ENCODE measurements at regions not wholly inside any gene's neighbourhood (a gene's known extent, or its start where the extent isn't known, plus 50 kb on each side); places are given as distances from the start of the nearest gene placed in this dataset.

GRCh38 chr15:79769069-79769481, 127.7 kb downstream of the MTHFS start:
- H3K4me1 ChIP-seq: no peaks in the 10 kb centered on the region
- no peaks in the 10 kb centered on the region for H3K9me3 ChIP-seq
- H3K27me3 ChIP-seq: no peaks in the 10 kb centered on the region
- intact Hi-C loops (cut with DNase I; ENCODE audit: low total_unique reads): no loop called here
- TF ChIP-seq POLR2A (IDR thresholded peaks at IDR 0.05) (no peak), CTCF (IDR thresholded peaks at IDR 0.05) (no peak)
- H3K27ac ChIP-seq: no peak overlapping the region
- H3K4me3 ChIP-seq: no peak overlapping the region
- DNase-seq: no peak
- H3K36me3 ChIP-seq: no peaks in the 10 kb centered on the region

GRCh38 chr15:79769933-79770759, 126.7 kb downstream of the MTHFS start:
- Histone ChIP-seq H3K9me3 (no peaks in the 10 kb centered on the region), H3K4me3 (no peak overlapping the region), H3K36me3 (no peaks in the 10 kb centered on the region), H3K27ac (no peak overlapping the region), H3K27me3 (no peaks in the 10 kb centered on the region), H3K4me1 (no peaks in the 10 kb centered on the region)
- intact Hi-C loops (cut with DNase I; ENCODE audit: low total_unique reads): no loop called here
- no peak for DNase-seq
- TF ChIP-seq CTCF (IDR thresholded peaks at IDR 0.05) (no peak), POLR2A (IDR thresholded peaks at IDR 0.05) (no peak)

- no peaks in the 10 kb centered on the region for H3K27me3 ChIP-seq
- H3K36me3 ChIP-seq: no peaks in the 10 kb centered on the region
- no peak for DNase-seq
- no peaks in the 10 kb centered on the region for H3K9me3 ChIP-seq
- H3K27ac ChIP-seq: no peak overlapping the region
- TF ChIP-seq POLR2A (IDR thresholded peaks at IDR 0.05) (no peak), CTCF (IDR thresholded peaks at IDR 0.05) (no peak)
- H3K4me1 ChIP-seq: no peaks in the 10 kb centered on the region
- intact Hi-C loops (cut with DNase I; ENCODE audit: low total_unique reads): no loop called here
- H3K4me3 ChIP-seq: no peak overlapping the region
These were observed 123.7 kb downstream of the MTHFS start for GRCh38 chr15:79773128-79773527.

GRCh38 chr15:79775821-79776220, 121.0 kb downstream of the MTHFS start:
- Histone ChIP-seq H3K36me3 (no peaks in the 10 kb centered on the region), H3K4me1 (no peaks in the 10 kb centered on the region), H3K4me3 (no peak overlapping the region), H3K27me3 (no peaks in the 10 kb centered on the region), H3K27ac (no peak overlapping the region), H3K9me3 (no peaks in the 10 kb centered on the region)
- DNase-seq: no peak
- intact Hi-C loops (cut with DNase I; ENCODE audit: low total_unique reads): no loop called here
- no peak for TF ChIP-seq CTCF (IDR thresholded peaks at IDR 0.05)
- no peak for TF ChIP-seq POLR2A (IDR thresholded peaks at IDR 0.05)

GRCh38 chr15:79777916-79778315, 118.9 kb downstream of the MTHFS start:
- TF ChIP-seq CTCF (IDR thresholded peaks at IDR 0.05) (no peak), POLR2A (IDR thresholded peaks at IDR 0.05) (no peak)
- DNase-seq: no peak
- intact Hi-C loops (cut with DNase I; ENCODE audit: low total_unique reads): no loop called here

More at GRCh38 chr15:79777916-79778315, 118.9 kb downstream of the MTHFS start:
- H3K36me3 ChIP-seq: no peaks in the 10 kb centered on the region
- no peaks in the 10 kb centered on the region for H3K4me1 ChIP-seq
- H3K27ac ChIP-seq: no peak overlapping the region
- H3K4me3 ChIP-seq: no peak overlapping the region
- H3K9me3 ChIP-seq: no peaks in the 10 kb centered on the region
- H3K27me3 ChIP-seq: no peaks in the 10 kb centered on the region

All from uterus (tissue), 3 donors.